ENCODE measurements at regions not wholly inside any gene's neighbourhood (a gene's known extent, or its start where the extent isn't known, plus 50 kb on each side); places are given as distances from the start of the nearest gene placed in this dataset.

DNA sequence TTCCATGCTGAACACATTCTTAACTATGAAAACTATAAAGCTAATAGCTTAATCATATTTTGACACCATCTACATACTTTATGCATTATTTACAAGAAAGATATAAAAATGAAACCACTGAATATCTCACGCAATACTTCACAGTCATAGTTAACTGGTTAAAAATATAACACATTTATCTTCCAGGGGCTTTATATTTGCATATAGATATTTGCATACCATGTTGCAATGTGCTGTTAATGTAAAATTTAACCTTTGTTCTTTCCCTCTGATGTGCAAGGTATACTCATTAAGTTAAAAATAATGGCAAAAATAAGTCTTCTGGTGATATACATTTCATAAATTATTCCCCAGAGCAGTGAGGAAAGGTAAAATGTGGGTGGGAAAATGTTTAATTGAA, 76.9 kb upstream of the MGMT start:
- no peak for TF ChIP-seq CTCF (IDR thresholded peaks at IDR 0.05)
- no peak for TF ChIP-seq POLR2A (IDR thresholded peaks at IDR 0.05)
